Endothelial cell (in vitro differentiated cells): ENCODE measurements at regions not wholly inside any gene's neighbourhood (a gene's known extent, or its start where the extent isn't known, plus 50 kb on each side); places are given as distances from the start of the nearest gene placed in this dataset.

Experiments
- DNase-seq: peaks from one replicate; pipeline ENCODE4 v3.0.0; 2021; ENCODE audit warnings: low spot score
- H3K27ac Mint-ChIP-seq: one replicate; pipeline ENCODE4 v1.8.0; 2021; ENCODE audit warnings: mixed read lengths, inconsistent platforms; ENCODE audit not compliant: unreplicated experiment
- H3K27me3 Mint-ChIP-seq: one replicate; pipeline ENCODE4 v1.8.0; 2021; ENCODE audit warnings: mild to moderate bottlenecking, moderate library complexity, mixed read lengths, inconsistent platforms; ENCODE audit not compliant: unreplicated experiment
- H3K36me3 Mint-ChIP-seq: one replicate; pipeline ENCODE4 v1.8.0; 2021; ENCODE audit warnings: mild to moderate bottlenecking, low read depth, mixed read lengths, inconsistent platforms; ENCODE audit not compliant: unreplicated experiment
- H3K4me1 Mint-ChIP-seq: one replicate; pipeline ENCODE4 v1.8.0; 2021; ENCODE audit warnings: mild to moderate bottlenecking, mixed read lengths, inconsistent platforms; ENCODE audit not compliant: unreplicated experiment
- H3K4me3 Mint-ChIP-seq: one replicate; pipeline ENCODE4 v1.8.0; 2021; ENCODE audit warnings: mild to moderate bottlenecking, mixed read lengths, inconsistent platforms; ENCODE audit not compliant: unreplicated experiment
- H3K9me3 Mint-ChIP-seq: one replicate; pipeline ENCODE4 v1.8.0; 2021; ENCODE audit warnings: mixed read lengths, inconsistent platforms; ENCODE audit not compliant: unreplicated experiment
- TF ChIP-seq, protein P1 (sequence below): fragments of 200-600 bp; sonication (generic); IDR thresholded peaks from one replicate; pipeline ENCODE4 v1.5.0; 2021; ENCODE audit warnings: antibody characterized with exemption; ENCODE audit not compliant: unreplicated experiment

DNA sequence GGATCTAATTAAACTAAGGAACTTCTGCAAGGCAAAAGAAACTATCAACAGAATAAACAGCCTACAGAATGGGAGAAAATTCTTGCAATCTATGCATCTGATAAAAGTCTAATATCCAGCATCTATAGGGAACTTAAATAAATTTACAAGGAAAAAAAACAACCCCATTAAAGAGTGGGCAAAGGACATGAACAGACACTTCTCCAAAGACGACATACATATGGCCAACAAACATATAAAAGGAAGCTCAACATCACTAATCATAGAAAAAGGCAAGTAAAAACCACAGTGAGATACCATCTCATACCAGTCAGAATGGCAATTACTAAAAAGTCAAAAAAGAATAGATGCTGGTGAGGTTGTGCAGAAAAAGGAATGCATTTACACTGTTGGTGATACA, 134.8 kb upstream of the PAQR3 start:
- Mint-ChIP-seq H3K4me3 (no peak overlapping the region), H3K27ac (no peak overlapping the region), H3K9me3 (no peaks in the 10 kb centered on the region), H3K4me1 (no peaks in the 10 kb centered on the region), H3K27me3 (no peaks in the 10 kb centered on the region), H3K36me3 (no peaks in the 10 kb centered on the region)
- no peak for DNase-seq
- TF ChIP-seq, protein P1, sequence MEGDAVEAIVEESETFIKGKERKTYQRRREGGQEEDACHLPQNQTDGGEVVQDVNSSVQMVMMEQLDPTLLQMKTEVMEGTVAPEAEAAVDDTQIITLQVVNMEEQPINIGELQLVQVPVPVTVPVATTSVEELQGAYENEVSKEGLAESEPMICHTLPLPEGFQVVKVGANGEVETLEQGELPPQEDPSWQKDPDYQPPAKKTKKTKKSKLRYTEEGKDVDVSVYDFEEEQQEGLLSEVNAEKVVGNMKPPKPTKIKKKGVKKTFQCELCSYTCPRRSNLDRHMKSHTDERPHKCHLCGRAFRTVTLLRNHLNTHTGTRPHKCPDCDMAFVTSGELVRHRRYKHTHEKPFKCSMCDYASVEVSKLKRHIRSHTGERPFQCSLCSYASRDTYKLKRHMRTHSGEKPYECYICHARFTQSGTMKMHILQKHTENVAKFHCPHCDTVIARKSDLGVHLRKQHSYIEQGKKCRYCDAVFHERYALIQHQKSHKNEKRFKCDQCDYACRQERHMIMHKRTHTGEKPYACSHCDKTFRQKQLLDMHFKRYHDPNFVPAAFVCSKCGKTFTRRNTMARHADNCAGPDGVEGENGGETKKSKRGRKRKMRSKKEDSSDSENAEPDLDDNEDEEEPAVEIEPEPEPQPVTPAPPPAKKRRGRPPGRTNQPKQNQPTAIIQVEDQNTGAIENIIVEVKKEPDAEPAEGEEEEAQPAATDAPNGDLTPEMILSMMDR, result no peak

DNA sequence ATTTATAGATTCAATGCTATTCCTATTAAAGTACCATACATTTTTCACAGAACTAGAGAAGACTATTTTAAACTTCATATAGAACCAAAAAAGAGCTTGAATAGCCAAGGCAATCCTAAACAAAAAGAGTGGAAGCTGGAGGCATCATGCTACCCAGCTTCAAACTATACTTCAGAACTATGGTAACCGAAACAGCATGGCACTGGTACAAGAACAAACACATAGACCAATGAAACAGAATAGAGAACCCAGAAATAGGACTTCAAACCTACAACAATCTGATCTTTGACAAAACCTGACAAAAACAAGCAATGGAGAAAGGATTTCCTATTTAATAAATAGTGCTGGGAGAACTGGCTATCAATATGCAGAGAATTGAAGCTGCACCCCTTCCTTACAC, 134.2 kb upstream of the PAQR3 start:
- Mint-ChIP-seq H3K4me1 (no peaks in the 10 kb centered on the region), H3K9me3 (no peaks in the 10 kb centered on the region), H3K36me3 (no peaks in the 10 kb centered on the region), H3K4me3 (no peak overlapping the region), H3K27me3 (no peaks in the 10 kb centered on the region), H3K27ac (no peak overlapping the region)
- TF ChIP-seq, protein P1, result no peak
- no peak for DNase-seq

DNA sequence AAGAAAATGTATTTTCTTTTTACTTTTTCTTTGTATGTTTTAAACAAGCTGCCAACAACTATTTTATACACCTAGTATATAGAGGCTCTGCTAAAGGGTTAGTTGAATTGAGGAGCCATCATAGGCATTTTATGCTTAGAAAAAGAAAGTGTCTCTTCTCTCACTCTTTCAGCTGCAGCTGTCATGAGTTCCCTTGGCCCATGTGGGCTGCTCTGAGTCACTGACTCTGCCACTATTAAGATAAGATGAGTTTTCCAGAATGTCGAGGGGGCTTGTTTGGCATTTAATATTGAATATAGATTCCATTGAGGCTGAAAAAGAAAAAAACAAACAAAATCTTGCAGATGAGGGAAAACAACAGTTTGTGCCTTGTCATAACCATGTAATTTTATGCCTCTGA, 126.0 kb upstream of the PAQR3 start:
- Mint-ChIP-seq H3K9me3 (no peaks in the 10 kb centered on the region), H3K27ac (no peak overlapping the region), H3K36me3 (no peaks in the 10 kb centered on the region), H3K4me1 (no peaks in the 10 kb centered on the region), H3K4me3 (no peak overlapping the region), H3K27me3 (no peaks in the 10 kb centered on the region)
- TF ChIP-seq, protein P1, result no peak
- DNase-seq, result no peak

DNA sequence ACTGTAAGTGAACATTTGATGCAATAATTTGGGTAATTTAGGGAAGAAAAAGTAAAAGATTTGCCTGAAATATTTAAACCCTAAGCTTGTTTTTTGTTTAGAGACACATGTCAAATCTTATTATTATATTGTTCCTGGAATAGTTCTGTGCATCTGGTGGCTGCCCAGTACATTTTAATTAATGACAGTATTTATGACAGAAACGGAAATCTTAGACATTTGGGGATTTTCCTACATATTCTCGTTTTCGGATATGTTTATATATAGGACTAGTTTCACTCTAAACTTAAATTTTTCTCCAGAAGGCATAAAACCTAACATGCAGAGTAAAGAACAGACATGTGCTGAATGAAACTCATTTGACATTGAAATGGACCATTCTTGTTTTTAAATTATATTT, 125.6 kb upstream of the PAQR3 start:
- Mint-ChIP-seq H3K9me3 (no peaks in the 10 kb centered on the region), H3K36me3 (no peaks in the 10 kb centered on the region), H3K4me1 (no peaks in the 10 kb centered on the region), H3K27ac (no peak overlapping the region), H3K27me3 (no peaks in the 10 kb centered on the region), H3K4me3 (no peak overlapping the region)
- no peak for DNase-seq
- TF ChIP-seq, protein P1, result no peak

DNA sequence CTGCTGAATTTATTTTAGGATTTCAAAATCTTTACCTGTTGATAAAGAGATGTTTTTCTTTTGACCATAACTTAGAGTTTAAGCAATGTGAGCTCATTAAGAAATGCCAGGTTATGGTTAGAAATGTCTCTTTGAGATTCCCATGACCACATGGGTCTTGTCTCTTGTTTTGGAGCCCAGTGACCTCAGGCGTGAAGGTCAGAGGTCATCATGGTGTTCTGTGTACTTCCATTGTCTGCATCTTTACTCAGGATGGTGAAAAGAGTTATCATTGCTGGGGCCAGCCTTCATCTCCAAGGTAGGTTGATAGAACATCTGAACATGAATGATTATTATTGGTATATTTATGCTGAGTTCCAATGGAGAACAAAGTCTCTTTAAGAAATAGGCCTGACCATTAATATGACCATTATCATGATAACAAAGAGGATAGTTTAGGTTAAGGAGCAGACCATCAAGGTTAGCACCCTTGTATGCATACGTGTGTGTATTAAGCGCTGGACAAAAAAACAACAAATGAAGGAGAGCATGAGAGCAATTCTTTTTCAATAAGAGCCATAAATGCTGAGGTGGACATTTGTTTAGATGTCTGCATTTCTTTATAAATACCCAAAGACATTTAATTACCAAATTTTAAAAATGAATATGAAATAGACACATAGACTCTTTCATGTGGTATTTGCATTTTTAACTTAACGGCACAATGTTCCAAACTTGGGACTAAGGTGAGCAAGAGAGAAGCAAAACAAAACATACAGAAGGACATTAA, 120.6 kb upstream of the PAQR3 start:
- H3K4me3 Mint-ChIP-seq, result no peak overlapping the region
- H3K27me3 Mint-ChIP-seq, result no peaks in the 10 kb centered on the region
- H3K36me3 Mint-ChIP-seq, result no peaks in the 10 kb centered on the region
- DNase-seq, result no peak
- no peaks in the 10 kb centered on the region for H3K4me1 Mint-ChIP-seq
- TF ChIP-seq, protein P1, result no peak
- H3K27ac Mint-ChIP-seq, result no peak overlapping the region
- H3K9me3 Mint-ChIP-seq, result no peaks in the 10 kb centered on the region
